NCI-H2196 treated with DMSO at 0.1 percent for 48 hours (cell line): ENCODE measurements at regions not wholly inside any gene's neighbourhood (a gene's known extent, or its start where the extent isn't known, plus 50 kb on each side); places are given as distances from the start of the nearest gene placed in this dataset.

Experiments
- DNase-seq: peaks from one replicate; lab custom pipeline; 2025; ENCODE audit not compliant: unreplicated experiment; lab: John Stamatoyannopoulos, UW

GRCh38 chr2:6337472-6337820 is 528.3 kb downstream of the CMPK2 start:
- DNase-seq = no peak

DNA sequence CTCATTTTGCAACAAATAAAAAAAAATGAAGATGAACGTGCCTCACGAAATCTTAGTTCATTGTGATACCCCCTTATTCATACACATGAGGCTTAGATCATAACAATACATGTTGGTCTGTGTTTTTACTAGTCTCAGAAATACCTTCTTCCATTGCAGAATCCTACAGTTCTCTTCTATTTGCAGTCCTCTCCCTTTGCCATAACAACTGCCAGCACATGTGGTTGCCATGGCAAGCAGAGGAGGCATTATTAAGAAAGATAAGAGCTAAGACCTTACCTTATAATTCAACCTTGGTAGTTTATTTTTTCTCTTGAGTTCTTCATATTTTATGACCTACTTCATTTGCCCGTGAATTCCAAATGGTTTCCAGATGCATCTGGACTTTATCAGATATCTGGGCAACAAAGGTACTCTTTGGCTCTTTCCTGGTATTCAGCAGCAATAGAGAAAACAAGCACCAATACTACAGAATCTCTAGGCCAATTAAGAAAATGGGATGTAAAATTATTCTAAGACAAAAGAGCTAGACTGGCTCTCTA is 524.0 kb downstream of the CMPK2 start:
- DNase-seq = no peak

DNA sequence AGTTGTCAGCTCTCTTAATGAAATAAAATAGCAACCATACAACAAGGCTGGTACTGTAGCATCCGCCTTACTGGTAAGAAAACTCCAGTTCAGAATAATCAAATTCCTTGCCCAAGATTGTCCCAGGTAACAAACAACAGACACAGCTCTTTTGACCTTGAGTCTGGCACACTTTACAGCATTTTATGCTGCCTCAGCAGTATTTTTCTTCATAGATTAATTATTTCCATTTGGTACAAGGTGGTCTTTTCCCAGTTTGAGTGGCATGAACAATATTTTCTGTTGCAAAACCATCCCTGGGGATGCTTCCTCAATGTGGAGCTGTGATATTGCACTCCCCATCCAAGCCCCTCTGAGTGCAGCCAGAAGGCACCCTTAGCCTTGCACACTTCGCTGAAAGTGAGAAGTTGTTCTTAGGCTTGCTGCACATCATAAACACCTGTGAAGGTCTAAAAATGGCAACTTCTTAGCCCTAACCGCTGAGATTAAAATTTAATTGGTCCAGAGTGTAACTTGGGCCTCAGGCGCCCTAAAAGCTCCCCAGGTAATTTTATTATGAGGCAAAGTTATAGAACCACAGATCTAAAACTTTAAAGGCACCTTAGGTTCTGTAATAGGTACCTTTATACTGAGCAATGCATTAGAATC is 523.3 kb downstream of the CMPK2 start:
- no peak for DNase-seq

DNA sequence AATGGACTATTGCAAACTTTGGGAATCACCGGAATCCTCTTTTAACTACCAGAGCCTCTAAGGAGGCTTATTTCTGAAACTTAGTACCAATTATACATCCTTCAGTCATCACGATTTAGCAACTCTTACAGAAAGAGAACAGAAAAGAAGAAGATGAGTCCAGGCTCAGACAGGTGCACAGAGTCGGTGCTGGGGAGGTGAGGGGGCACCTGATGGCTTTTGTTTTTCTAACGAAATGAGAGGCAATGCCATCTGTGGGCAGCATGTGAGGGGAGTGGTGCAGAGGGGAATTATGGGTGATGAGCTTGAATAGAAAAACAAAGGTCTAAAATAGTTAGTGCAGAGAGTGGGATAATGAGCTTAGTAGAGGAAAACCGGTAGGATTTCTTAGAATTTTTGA is 522.6 kb downstream of the CMPK2 start:
- no peak for DNase-seq

DNA sequence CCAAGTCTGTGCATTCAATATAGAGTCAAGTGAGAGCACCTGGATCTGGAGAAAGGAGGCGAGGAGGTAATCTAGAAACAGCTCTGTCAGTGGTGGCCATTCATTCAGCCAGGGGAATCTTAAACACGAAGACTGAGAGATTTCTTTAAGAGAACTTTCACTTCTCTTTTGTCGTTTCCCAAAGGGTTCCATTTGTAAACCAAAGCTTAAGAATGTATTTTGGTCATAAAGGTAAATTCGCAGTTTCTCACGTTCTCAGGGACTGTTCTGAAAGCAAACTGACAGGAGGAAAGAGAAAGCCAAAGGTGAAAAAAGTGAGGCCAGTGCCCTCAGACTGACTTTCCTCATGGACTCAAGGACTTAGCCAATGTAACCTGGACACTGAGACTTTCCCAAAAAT is 513.5 kb downstream of the CMPK2 start:
- DNase-seq = no peak

- no peak for DNase-seq
Measured at GRCh38 chr2:6352906-6353515, 512.7 kb downstream of the CMPK2 start.

GRCh38 chr2:6353669-6354068 is 512.0 kb downstream of the CMPK2 start:
- DNase-seq = no peak

GRCh38 chr2:6354546-6354945 is 511.2 kb downstream of the CMPK2 start:
- DNase-seq = no peak

DNA sequence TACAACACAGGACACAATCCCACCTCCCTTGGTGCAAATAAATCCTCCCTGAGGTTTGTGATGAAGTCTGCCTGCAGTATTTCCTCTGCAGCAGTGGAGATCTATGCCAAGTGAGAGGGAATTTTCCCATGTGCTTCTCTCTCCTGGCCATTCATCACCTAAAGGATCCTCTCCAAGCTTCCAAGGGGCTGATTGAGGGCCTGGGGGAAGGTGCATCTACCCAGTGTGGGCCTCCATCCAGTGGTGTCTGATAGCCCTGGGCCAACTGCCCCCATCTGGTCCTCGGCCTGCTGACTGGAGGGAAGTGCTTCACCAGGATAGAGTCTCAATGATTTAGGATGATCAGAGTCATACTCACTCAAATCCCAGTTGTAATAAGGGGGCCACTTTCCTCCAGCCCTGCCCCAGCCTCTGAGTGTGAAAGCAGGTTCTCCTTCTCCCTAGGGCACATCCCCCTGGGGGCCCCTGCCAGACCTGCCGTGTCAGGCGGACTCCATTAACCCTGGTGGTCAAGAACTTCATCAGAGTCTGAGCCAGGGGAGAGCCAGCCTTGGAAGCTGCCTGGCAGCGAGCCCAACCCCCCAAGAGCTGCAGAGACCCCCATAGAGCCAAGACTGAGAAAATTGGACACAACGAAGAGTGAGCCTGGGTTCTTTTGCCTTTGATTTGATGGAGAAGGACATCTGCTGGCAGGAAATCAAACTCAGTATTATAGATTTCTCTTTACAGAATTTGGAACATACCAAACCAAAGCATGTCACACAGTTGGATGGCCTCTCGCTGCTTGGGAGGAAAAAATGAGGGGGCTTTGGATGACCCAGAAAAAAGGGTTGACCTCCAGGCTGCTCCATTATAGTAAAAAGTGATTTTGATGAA is 509.6 kb downstream of the CMPK2 start:
- no peak for DNase-seq

DNA sequence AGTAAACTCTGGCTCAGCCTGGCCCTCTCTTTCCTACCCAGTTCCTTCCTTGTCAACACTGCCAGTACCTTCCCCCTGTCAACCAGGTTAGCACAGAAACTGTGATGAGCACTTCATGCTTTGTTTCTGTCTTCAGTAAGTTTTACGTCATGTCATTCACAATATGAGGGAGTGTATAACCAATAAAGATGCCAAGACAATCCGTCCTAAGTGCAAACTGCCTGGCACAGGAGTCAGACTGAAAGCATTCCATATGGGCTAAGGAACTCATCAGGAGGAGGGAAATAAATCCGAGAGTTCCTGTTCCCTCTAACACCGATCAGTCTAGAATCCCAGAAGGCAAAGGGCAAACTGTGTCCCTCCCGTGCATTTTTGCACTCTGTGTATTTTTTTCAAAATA is 507.2 kb downstream of the CMPK2 start:
- DNase-seq = no peak

DNA sequence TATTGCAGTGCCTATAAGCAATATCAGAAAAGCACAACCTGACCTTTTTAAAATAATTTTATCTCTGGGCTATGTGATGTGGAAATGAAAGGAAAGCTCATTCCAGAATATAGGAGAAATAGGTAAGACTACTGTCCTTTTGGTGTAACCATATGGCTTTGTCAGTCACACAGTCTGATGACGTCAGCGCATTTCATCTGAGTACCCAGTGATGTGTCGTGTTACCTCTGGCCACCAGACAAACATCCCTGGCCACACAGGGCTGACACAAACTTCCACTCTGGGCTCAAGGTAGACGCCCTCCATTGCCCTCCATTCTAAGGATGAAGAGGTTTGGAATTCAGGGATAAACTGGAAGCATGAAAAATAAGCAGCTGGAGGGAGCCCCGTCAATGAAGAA is 506.7 kb downstream of the CMPK2 start:
- no peak for DNase-seq

GRCh38 chr2:6359964-6360363 is 505.7 kb downstream of the CMPK2 start:
- no peak for DNase-seq

DNA sequence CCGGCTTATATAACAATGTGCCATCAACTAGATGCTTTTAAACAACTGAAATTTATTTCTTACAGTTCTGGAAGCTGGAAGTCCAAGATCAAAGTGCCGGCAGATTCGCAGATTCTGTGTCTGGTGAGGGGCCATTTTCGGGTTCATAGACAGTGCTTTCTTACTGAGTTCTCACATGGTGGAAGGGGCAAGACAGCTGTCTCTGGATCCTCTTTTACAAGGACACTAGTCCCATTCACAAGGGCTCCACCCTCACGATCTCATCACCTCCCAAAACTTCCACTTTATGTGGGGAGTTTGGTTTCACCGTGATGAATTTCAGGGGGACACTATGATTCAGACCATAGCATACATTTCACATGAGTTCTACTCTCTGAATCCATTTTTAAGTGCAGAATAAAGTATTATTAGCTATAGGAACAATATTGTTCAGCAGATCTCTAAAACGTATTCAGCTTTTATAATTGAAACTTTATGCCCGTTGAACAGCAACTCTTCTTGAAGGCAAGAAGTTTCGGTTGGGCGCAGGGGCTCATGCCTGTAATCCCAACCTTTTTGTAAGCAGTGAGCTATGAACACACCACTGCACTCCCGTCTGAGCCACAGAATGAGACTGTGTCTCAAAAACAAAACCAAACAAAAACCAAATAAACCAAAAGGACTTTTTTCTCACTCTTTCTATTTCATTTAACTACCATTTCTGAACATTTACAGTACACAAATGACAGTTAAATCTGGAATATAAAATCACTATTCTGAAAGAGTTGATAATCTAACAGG is 502.8 kb downstream of the CMPK2 start:
- DNase-seq = no peak

DNA sequence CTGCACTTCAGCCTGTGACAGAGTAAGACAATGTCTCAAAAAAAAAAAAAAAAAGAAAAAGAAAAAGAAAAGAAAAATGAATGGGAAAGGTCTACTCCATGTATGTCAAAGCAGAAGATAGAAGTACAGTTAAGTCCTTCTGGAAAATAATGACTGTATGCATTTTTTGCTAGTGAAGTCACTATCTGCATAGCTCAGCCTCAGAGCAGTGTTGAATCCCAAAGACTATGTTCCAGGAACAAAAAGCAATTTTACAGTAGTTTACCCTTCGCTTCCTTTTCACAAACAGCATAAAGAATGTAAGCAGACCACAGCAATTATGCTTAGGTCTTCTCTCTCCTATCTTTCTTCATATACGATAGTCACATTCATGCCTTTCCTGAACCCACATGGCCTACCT is 497.4 kb downstream of the CMPK2 start:
- no peak for DNase-seq

DNA sequence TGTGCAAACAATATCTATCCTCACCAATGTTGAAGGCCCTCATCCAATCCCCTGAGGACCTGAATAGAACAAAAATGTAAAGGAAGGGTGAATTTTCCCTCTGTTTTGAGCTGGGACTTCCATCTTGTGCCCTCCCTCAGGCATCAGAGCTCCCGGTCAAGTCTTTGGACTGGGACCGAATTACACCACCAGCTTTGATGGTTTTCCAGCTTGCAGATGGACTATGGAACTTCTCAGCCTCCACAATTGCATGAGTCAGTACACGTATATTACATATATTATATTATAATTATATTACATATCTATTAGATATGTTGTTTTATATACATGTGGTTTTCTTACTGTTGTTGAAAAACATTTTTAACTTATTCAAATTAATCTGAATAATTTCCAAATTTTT is 496.4 kb downstream of the CMPK2 start:
- no peak for DNase-seq

DNA sequence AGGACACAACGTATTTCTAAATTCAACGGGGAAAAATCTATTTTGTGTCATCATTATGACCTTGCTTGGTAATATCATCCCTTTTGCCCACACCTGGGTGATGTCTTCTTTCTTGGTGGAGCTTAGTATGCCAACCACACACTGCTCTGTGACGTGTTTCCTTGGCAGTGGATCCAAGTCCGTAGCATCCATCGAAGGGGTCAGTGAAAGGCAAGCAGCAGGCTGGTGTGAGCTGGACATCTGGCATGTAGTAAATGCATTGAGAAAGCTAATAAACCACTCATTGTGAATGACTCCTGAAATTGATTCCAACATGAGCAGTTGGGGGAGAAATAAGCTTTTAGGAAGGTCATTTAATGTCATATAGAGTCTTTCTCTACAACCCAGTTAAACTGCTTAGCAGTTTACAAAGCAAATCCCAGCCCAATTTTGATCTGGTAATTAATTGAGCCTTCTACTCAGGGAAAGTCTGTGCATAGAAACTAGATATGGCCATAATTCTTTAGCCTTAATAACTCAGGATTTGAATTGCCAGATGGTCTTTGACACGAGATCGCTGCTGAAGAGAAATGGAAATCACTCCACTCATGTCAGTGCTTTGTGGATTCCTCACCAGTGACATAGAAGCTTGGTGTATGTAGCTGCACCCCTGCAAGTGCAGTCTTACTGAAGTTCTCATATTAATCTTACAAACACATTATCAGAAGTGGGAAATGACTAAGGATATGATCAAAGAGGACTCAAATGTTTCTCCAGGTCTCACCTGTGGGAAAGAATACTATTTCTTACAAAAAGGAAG is 494.8 kb downstream of the CMPK2 start:
- DNase-seq = no peak

GRCh38 chr2:6372317-6372901 is 493.3 kb downstream of the CMPK2 start:
- no peak for DNase-seq

DNA sequence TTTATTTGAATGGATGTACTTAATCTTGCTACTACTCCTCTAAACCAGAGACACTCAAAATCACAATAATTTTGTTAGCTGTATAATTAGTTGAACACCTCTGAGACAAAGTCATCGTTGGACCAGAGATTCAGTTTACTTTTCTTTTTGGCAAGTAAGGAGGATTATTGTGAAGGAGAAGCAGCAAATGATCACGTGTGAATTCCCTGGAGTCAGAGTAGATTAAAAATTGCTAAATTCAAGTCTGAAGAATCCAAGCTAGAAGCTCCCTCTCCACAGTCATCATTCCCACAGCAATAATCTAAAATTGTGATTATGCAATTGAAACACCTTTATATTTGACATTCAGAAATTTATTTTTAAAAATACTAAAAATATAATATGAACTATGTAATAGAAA is 484.4 kb downstream of the CMPK2 start:
- no peak for DNase-seq

DNA sequence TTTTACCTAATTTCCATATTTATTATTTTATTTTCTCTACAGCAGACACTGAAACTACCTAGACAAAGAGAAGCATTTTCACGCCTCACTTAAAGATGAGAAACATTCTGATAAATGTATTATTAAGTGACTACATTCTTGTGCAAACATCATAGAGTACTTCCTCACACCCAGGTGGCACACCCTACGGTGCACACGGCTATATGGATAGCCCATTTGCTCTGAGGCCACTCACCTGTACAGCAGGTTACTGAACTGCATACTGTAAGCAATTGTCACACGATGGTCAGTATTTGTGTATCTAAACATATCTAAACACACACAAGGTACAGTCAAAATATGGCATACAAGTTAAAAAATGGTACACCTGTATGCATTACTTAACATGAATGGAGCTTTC is 481.4 kb downstream of the CMPK2 start:
- no peak for DNase-seq

DNA sequence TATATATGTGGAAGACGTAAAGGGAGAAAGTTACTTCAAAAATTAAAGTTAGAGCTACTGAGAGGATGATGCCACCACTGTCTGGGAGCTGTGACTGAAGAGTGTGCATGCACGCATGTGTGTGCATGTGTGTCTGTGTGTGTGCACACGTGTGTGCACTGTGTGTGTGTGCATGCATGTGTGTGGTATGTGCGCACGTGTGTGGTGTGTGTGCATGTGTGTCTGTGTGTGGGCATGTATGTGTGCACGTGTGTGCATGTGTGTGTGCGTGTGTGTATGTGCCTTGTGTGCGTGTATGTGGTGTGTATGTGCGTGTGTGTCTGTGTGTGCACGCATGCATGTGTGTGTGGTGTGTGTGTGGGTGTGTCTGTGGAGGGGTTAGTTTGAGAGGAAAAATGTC is 473.4 kb downstream of the CMPK2 start:
- DNase-seq = no peak
